Mesendoderm (in vitro differentiated cells): ENCODE measurements at regions not wholly inside any gene's neighbourhood (a gene's known extent, or its start where the extent isn't known, plus 50 kb on each side); places are given as distances from the start of the nearest gene placed in this dataset.

Source experiments
- DNase-seq: peaks from one replicate; pipeline ENCODE4 v3.0.0; 2013
- H2AK5ac ChIP-seq: 2 replicates; pipeline ENCODE4 v1.6.1; 2013; ENCODE audit warnings: low read length, inconsistent platforms
- H2BK120ac ChIP-seq: 2 replicates; pipeline ENCODE4 v1.6.1; 2013; ENCODE audit warnings: low read depth, mild to moderate bottlenecking, low read length, moderate library complexity, mixed read lengths
- H2BK15ac ChIP-seq: replicated peaks from 2 replicates; pipeline ENCODE4 v1.6.1; 2013; ENCODE audit warnings: low read depth, mild to moderate bottlenecking, moderate library complexity
- H2BK5ac ChIP-seq: 2 replicates; pipeline ENCODE4 v1.6.1; 2013; ENCODE audit warnings: low read length, inconsistent platforms
- H3K18ac ChIP-seq: 2 replicates; pipeline ENCODE4 v1.6.1; 2013; ENCODE audit warnings: mild to moderate bottlenecking, low read length, mixed read lengths
- H3K23ac ChIP-seq: one replicate; pipeline ENCODE4 v1.6.1; 2013; ENCODE audit warnings: low read length
- H3K27ac ChIP-seq: 2 replicates; pipeline ENCODE4 v1.5.1; 2013; ENCODE audit warnings: low read depth, mild to moderate bottlenecking, inconsistent platforms, low read length, moderate library complexity
- H3K27me3 ChIP-seq: 2 replicates; pipeline ENCODE4 v1.6.1; 2013; ENCODE audit warnings: low read length, control low read depth, mild to moderate bottlenecking, inconsistent platforms; ENCODE audit not compliant: insufficient read depth, poor library complexity
- H3K36me3 ChIP-seq: 2 replicates; pipeline ENCODE4 v1.6.1; 2013; ENCODE audit warnings: low read length, inconsistent platforms; ENCODE audit not compliant: control insufficient read depth, insufficient read depth
- H3K4ac ChIP-seq: one replicate; pipeline ENCODE4 v1.6.1; 2013; ENCODE audit warnings: low read depth, mild to moderate bottlenecking, low read length, moderate library complexity
- H3K4me1 ChIP-seq: 2 replicates; pipeline ENCODE4 v1.6.1; 2013; ENCODE audit warnings: low read depth, low read length, inconsistent platforms; ENCODE audit not compliant: control insufficient read depth
- H3K4me2 ChIP-seq: 2 replicates; pipeline ENCODE4 v1.6.1; 2013; ENCODE audit warnings: low read length
- H3K4me3 ChIP-seq: 2 replicates; pipeline ENCODE4 v1.5.1; 2013; ENCODE audit warnings: mild to moderate bottlenecking, low read length
- H3K56ac ChIP-seq: one replicate; pipeline ENCODE4 v1.6.1; 2013; ENCODE audit warnings: low read length
- H3K79me1 ChIP-seq: 2 replicates; pipeline ENCODE4 v1.6.1; 2013; ENCODE audit warnings: low read length, inconsistent platforms
- H3K79me2 ChIP-seq: 2 replicates; pipeline ENCODE4 v1.6.1; 2013; ENCODE audit warnings: mild to moderate bottlenecking, low read length; ENCODE audit not compliant: control insufficient read depth, insufficient read depth
- H3K9ac ChIP-seq: 2 replicates; pipeline ENCODE4 v1.6.1; 2013; ENCODE audit warnings: low read length, inconsistent platforms
- H4K5ac ChIP-seq: one replicate; pipeline ENCODE4 v1.6.1; 2013; ENCODE audit warnings: low read length
- H4K8ac ChIP-seq: one replicate; pipeline ENCODE4 v1.6.1; 2013; ENCODE audit warnings: low read depth, mild to moderate bottlenecking, control low read depth, low read length, moderate library complexity
- WGBS: extraction: QIAGEN DNeasy Blood & Tissue Kit; methylation state at CpG from one replicate; pipeline ENCODE4 v1.1.7; 2013; ENCODE audit warnings: low lambda C conversion rate, missing lambda C conversion rate; ENCODE audit not compliant: insufficient coverage; ENCODE audit errors: extremely low coverage; 5-methylcytosine and 5-hydroxymethylcytosine counted together

DNA sequence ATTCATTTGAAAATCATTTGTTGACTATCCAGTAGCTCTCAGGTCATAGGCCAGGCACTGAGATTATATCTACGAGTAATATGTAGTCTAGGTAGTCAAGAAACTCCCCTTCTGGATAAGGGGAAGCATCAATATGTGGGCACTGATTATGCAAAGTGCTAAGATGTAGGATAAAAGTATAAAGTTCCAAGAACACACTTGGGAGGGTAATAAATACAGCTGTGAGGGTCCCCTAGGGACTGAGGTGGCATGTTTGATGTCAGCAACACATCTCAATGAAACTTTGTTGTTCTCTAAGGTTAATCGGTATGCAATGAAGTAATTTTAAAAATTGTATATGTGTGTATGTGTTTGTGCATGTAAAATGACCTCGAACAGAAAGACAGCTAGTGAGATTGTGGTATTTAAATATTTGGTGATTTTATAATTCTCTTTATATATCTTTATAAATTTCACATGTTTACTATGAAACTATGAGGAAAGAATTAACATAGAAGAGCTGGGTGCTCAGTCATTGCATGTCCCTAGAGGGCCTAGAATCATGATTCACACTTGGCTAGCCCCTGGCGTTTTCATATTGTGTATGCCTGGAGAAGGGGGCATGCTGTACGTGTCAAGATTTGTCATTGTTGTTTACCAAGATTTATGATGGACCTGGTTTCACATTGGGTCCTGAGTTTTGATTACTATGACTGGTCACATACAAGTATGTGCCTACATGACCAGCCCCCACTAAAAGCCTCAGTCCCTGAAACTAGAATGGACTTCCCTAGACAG is 140.1 kb upstream of the DUSP10 start:
- no peak for DNase-seq
- Histone ChIP-seq H3K27me3 (no peaks in the 10 kb centered on the region), H2BK120ac (no peak overlapping the region), H3K9ac (no peak overlapping the region), H4K8ac (no peak overlapping the region), H3K36me3 (no peaks in the 10 kb centered on the region), H3K27ac (no peak overlapping the region), H3K4me2 (no peak overlapping the region), H4K5ac (no peak overlapping the region), H3K23ac (no peak overlapping the region), H3K4me3 (no peak overlapping the region), H3K4me1 (no peaks in the 10 kb centered on the region), H3K79me2 (no peaks in the 10 kb centered on the region), H2BK15ac (no peak overlapping the region), H3K18ac (no peak overlapping the region), H3K4ac (no peak overlapping the region), H2AK5ac (no peak overlapping the region), H2BK5ac (no peak overlapping the region), H3K79me1 (no peaks in the 10 kb centered on the region), H3K56ac (no peak overlapping the region)
- WGBS = 100% methylated on average over 1 of the region's 5 CpGs

- H3K4me1 ChIP-seq = no peaks in the 10 kb centered on the region
- no peak overlapping the region for H3K23ac ChIP-seq
- no peak overlapping the region for H3K4ac ChIP-seq
- no peak overlapping the region for H2AK5ac ChIP-seq
- H3K4me3 ChIP-seq = no peak overlapping the region
- no peak overlapping the region for H3K27ac ChIP-seq
- H3K18ac ChIP-seq = no peak overlapping the region
- H3K4me2 ChIP-seq = no peak overlapping the region
- no CpG with 5 or more reads among the region's 1 CpG for WGBS
- H3K9ac ChIP-seq = no peak overlapping the region
- no peak for DNase-seq
- H3K79me2 ChIP-seq = no peaks in the 10 kb centered on the region
- H3K36me3 ChIP-seq = no peaks in the 10 kb centered on the region
- no peaks in the 10 kb centered on the region for H3K27me3 ChIP-seq
- H4K8ac ChIP-seq = no peak overlapping the region
- no peak overlapping the region for H2BK5ac ChIP-seq
- H2BK120ac ChIP-seq = no peak overlapping the region
- no peak overlapping the region for H3K56ac ChIP-seq
- H3K79me1 ChIP-seq = no peaks in the 10 kb centered on the region
- no peak overlapping the region for H4K5ac ChIP-seq
- no peak overlapping the region for H2BK15ac ChIP-seq
These were observed 138.3 kb upstream of the DUSP10 start for GRCh38 chr1:221880182-221880581.

DNA sequence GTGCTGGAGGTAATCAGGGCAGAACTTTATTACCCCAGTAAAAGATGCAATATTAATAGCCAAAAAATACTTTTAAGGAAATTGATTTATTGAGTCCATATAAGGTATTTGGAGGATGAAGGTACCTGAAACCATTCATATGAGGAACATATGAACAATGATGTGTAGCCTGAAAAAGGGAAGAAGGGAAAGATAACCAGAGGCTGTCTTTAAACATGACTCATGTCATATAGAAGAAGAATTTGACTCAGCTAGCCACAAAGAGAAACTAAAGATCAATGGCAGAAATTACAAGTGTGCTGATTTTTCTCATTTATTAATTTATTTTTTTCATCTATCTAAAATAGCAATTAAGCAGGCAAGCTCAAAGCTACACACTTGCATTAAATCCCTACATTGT is 136.2 kb upstream of the DUSP10 start:
- no peak for DNase-seq
- H3K36me3 ChIP-seq = no peaks in the 10 kb centered on the region
- no peak overlapping the region for H3K27ac ChIP-seq
- no peak overlapping the region for H3K23ac ChIP-seq
- no peak overlapping the region for H3K4me3 ChIP-seq
- no peak overlapping the region for H3K4me2 ChIP-seq
- no peak overlapping the region for H2BK120ac ChIP-seq
- H2BK15ac ChIP-seq = no peak overlapping the region
- no peaks in the 10 kb centered on the region for H3K79me1 ChIP-seq
- no peak overlapping the region for H2AK5ac ChIP-seq
- H4K8ac ChIP-seq = no peak overlapping the region
- H3K27me3 ChIP-seq = no peaks in the 10 kb centered on the region
- no peak overlapping the region for H2BK5ac ChIP-seq
- H3K79me2 ChIP-seq = no peaks in the 10 kb centered on the region
- no peak overlapping the region for H3K4ac ChIP-seq
- no peak overlapping the region for H3K9ac ChIP-seq
- no peak overlapping the region for H4K5ac ChIP-seq
- H3K18ac ChIP-seq = no peak overlapping the region
- peaks cover 3% of the 10 kb centered on the region for H3K4me1 ChIP-seq
- no peak overlapping the region for H3K56ac ChIP-seq

GRCh38 chr1:221877311-221877710 is 135.4 kb upstream of the DUSP10 start:
- H3K56ac ChIP-seq = no peak overlapping the region
- H3K4ac ChIP-seq = no peak overlapping the region
- H3K4me2 ChIP-seq = no peak overlapping the region
- no peak overlapping the region for H2BK5ac ChIP-seq
- no peaks in the 10 kb centered on the region for H3K27me3 ChIP-seq
- no peak overlapping the region for H4K5ac ChIP-seq
- no peak overlapping the region for H3K23ac ChIP-seq
- no peak overlapping the region for H4K8ac ChIP-seq
- DNase-seq = no peak
- no peak overlapping the region for H3K18ac ChIP-seq
- H3K4me1 ChIP-seq = peaks cover 3% of the 10 kb centered on the region
- no peak overlapping the region for H3K4me3 ChIP-seq
- H2BK15ac ChIP-seq = no peak overlapping the region
- no peaks in the 10 kb centered on the region for H3K79me2 ChIP-seq
- H3K9ac ChIP-seq = no peak overlapping the region
- no peaks in the 10 kb centered on the region for H3K79me1 ChIP-seq
- H2BK120ac ChIP-seq = no peak overlapping the region
- WGBS = no CpG with 5 or more reads among the region's 2 CpGs
- no peaks in the 10 kb centered on the region for H3K36me3 ChIP-seq
- H2AK5ac ChIP-seq = no peak overlapping the region
- H3K27ac ChIP-seq = no peak overlapping the region

DNA sequence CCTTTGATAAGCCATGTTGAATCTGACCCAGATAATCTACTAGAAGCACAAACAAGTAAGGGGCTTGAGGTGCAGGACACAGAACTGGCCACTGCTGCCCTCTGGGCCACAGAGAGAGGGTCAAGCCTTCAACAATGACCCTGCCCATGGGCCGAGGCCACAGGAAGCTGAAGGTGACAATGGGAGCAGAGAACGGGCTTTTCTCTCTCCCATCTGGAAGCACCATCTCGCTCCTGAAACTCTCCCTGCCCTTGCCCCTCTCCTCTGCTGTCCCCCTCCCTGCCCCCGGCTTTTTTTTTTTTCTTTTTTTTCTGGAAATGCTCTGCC is 133.1 kb upstream of the DUSP10 start:
- Histone ChIP-seq H2AK5ac (no peak overlapping the region), H3K79me1 (no peaks in the 10 kb centered on the region), H3K4ac (no peak overlapping the region), H2BK120ac (no peak overlapping the region), H3K36me3 (no peaks in the 10 kb centered on the region), H4K5ac (no peak overlapping the region), H2BK5ac (no peak overlapping the region), H2BK15ac (no peak overlapping the region), H3K79me2 (no peaks in the 10 kb centered on the region), H3K56ac (no peak overlapping the region), H3K27me3 (no peaks in the 10 kb centered on the region), H3K4me3 (no peak overlapping the region), H3K27ac (peak overlapping the region; percentile 2), H3K9ac (no peak overlapping the region), H3K18ac (no peak overlapping the region), H4K8ac (no peak overlapping the region), H3K23ac (no peak overlapping the region), H3K4me1 (peaks cover 3% of the 10 kb centered on the region), H3K4me2 (no peak overlapping the region)
- WGBS = no CpG with 5 or more reads among the region's 4 CpGs
- DNase-seq = no peak
